ENCODE measurements at regions not wholly inside any gene's neighbourhood (a gene's known extent, or its start where the extent isn't known, plus 50 kb on each side); places are given as distances from the start of the nearest gene placed in this dataset.
"Not testable (repeated sequence)": the region's sequence is repeated elsewhere in the genome, so short reads cannot be mapped to it uniquely, and the experiment has no call there.

- Histone ChIP-seq H3K4me3 (peak overlapping the region in 2 of 4 donors; percentile 5 to 47), H3K9me3 (replicated peaks in 1 of 3) (no peaks in the 10 kb centered on the region), H3K27ac (peak overlapping the region in 3 of 5 donors; percentile 32 to 77 (median 45)), H3K4me1 (replicated peaks in 1 of 2) (peaks cover 0 to 4% of the 10 kb centered on the region in 2 donors), H3K36me3 (replicated peaks in 1 of 2) (no peaks in the 10 kb centered on the region), H3K27me3 (no peaks in the 10 kb centered on the region)
- DNase-seq = peak; percentile 53 to 99 (median 95)
- TF ChIP-seq, protein P1, sequence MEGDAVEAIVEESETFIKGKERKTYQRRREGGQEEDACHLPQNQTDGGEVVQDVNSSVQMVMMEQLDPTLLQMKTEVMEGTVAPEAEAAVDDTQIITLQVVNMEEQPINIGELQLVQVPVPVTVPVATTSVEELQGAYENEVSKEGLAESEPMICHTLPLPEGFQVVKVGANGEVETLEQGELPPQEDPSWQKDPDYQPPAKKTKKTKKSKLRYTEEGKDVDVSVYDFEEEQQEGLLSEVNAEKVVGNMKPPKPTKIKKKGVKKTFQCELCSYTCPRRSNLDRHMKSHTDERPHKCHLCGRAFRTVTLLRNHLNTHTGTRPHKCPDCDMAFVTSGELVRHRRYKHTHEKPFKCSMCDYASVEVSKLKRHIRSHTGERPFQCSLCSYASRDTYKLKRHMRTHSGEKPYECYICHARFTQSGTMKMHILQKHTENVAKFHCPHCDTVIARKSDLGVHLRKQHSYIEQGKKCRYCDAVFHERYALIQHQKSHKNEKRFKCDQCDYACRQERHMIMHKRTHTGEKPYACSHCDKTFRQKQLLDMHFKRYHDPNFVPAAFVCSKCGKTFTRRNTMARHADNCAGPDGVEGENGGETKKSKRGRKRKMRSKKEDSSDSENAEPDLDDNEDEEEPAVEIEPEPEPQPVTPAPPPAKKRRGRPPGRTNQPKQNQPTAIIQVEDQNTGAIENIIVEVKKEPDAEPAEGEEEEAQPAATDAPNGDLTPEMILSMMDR (IDR thresholded peaks at IDR 0.05) = no peak
- TF ChIP-seq POLR2A (IDR thresholded peaks at IDR 0.05) = no peak
- intact Hi-C loops (cut with DNase I) = no loop called here
- 16 to 81% (median 44%) methylated on average over 24 to 25 of the region's 25 CpGs for WGBS, 4 donors
Measured at GRCh38 chrX:989959-990510, 222.4 kb downstream of the CRLF2 start.

GRCh38 chrX:988530-988929, 223.9 kb downstream of the CRLF2 start:
- DNase-seq; H3K27ac ChIP-seq; H3K4me3 ChIP-seq; H3K27me3 ChIP-seq; intact Hi-C loops (cut with DNase I); H3K4me1 ChIP-seq (replicated peaks in 1 of 2); H3K9me3 ChIP-seq (replicated peaks in 1 of 3); H3K36me3 ChIP-seq (replicated peaks in 1 of 2): not testable (repeated sequence)
- WGBS, 4 donors = 80 to 92% (median 89%) methylated on average over 6 of the region's 6 CpGs

DNA sequence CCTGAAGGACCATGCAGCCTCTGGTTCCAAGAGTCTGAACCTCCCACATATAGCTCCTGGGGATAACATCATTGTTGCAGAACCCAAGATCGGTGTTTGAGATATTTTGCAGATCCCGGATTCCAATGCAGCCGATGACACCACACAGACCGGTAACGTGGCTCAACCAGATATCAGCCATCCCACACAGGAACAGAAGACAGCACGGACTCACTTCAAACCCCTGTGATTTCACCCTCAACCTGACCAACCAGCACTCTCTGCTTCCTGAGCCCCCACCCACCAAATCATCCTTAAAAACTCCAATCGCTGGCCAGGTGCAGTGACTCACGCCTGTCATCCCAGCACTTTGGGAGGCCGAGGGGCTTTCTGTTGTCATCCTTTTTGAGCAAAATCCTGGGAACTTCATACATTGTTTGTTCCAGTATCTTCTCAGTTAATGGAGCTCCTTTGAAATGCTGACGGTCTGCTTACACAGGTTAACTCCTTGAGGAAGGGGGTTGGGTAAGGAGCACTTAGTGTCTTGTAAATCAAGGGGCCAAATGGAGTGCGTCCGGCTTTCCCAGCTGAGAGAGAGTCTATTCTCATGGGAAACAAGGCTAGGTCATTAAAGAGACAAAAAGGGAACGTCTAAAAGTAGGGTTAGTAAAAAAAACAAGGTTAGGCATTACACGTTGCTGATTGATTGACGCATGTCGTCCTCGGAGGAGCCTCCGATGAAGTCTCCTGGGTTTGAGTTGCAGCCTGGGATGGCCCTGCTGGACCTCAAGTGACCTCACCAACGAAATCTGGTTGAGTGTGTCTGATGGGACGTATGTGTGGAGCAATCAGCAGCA, 230.4 kb downstream of the CRLF2 start:
- no peak for DNase-seq
- 5 to 11% (median 8%) methylated on average over 20 of the region's 20 CpGs for WGBS, 4 donors
- no peak for TF ChIP-seq POLR2A (IDR thresholded peaks at IDR 0.05)
- TF ChIP-seq, protein P1 (IDR thresholded peaks at IDR 0.05) = no peak
- Histone ChIP-seq H3K27ac (no peak overlapping the region), H3K4me3 (no peak overlapping the region), H3K4me1 (replicated peaks in 1 of 2) (no peaks in the 10 kb centered on the region), H3K9me3 (replicated peaks in 1 of 3) (no peaks in the 10 kb centered on the region), H3K27me3 (peaks cover 19% of the 10 kb centered on the region), H3K36me3 (replicated peaks in 1 of 2) (no peaks in the 10 kb centered on the region)
- intact Hi-C loops (cut with DNase I) = no loop called here

DNA sequence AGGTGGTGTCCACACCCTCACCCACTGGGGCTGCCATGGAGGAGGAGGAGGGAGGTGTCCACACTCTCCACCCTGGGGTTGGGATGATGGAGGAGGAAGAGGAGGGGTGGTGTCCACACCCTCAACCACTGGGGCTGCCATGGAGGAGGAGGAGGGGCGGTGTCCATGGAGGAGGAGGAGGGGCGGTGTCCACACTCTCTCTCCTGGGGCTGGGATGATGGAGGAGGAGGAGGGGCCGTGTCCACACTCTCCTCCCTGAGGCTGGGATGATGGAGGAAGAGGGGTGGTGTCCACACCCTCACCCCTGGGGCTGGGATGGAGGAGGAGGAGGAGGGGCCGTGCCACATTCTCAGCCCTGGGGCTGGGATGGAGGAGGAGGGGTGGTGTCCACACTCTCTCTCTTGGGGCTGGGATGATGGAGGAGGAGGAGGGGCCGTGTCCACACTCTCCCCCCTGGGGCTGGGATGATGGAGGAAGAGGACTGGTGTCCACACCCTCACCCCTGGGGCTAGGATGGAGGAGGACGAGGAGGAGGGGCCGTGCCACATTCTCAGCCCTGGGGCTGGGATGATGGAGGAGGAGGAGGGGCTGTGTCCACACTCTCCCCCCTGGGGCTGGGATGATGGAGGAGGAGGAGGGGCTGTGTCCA, 231.7 kb downstream of the CRLF2 start:
- Histone ChIP-seq H3K27ac (no peak overlapping the region), H3K27me3 (peaks cover 19% of the 10 kb centered on the region), H3K9me3 (replicated peaks in 1 of 3) (no peaks in the 10 kb centered on the region), H3K36me3 (replicated peaks in 1 of 2) (no peaks in the 10 kb centered on the region), H3K4me1 (replicated peaks in 1 of 2) (no peaks in the 10 kb centered on the region), H3K4me3 (no peak overlapping the region)
- 30 to 34% (median 32%) methylated on average over 2 to 7 of the region's 7 CpGs for WGBS, 4 donors
- DNase-seq = no peak
- TF ChIP-seq, protein P1 (IDR thresholded peaks at IDR 0.05) = no peak
- TF ChIP-seq POLR2A (IDR thresholded peaks at IDR 0.05) = no peak
- intact Hi-C loops (cut with DNase I) = no loop called here

GRCh38 chrX:979127-979526, 233.3 kb downstream of the CRLF2 start:
- H3K27ac ChIP-seq; H3K9me3 ChIP-seq (replicated peaks in 1 of 3); H3K36me3 ChIP-seq (replicated peaks in 1 of 2); DNase-seq; intact Hi-C loops (cut with DNase I); H3K4me1 ChIP-seq (replicated peaks in 1 of 2); H3K4me3 ChIP-seq: not testable (repeated sequence)
- WGBS, 4 donors = 91 to 95% (median 92%) methylated on average over 18 of the region's 18 CpGs
- H3K27me3 ChIP-seq = peaks cover 19% of the 10 kb centered on the region

Data from adrenal gland (tissue), 9 donors.